GM19463 (cell line): ENCODE measurements at regions not wholly inside any gene's neighbourhood (a gene's known extent, or its start where the extent isn't known, plus 50 kb on each side); places are given as distances from the start of the nearest gene placed in this dataset.

Source experiments
- ATAC-seq: cut with Tn5 transposase; IDR thresholded peaks from one replicate; pipeline ENCODE4 v1.9.1; 2021; ENCODE audit warnings: mild to moderate bottlenecking, moderate library complexity; ENCODE audit not compliant: unreplicated experiment

DNA sequence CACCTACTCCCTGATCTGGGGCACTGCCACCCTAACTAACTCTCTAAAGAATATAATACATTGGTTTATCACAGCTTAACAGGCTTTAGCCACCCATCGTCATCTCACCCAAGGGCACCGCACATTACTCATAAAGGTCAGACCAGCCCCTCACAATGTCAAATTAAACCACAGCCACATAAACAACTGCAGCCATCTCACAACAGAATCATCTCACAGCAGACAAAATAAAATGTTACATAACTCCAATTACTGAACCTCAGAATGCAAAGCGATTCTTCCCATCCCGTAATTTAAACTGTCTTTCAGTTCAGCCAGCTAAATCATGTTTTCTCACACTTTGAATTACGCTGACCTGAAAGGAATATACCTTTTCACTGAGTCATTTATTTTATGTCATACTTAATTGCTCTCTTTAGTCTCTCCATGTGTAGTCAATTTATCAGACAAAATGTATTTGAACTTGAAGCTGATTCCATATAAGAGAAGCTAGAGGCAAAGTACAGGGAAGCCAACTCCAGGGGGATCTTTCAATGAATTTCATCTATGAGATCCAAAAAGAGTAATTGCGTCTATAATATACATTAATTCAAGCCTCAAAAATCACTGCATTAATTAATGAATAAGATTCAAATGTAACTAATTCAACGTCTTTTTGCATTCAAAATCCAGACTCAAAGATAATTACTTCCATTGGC is 96.9 kb upstream of the NEBL start:
- ATAC-seq = no peak

- no peak for ATAC-seq
Observed at GRCh38 chr10:20993389-20993788, 96.3 kb upstream of the NEBL start.

DNA sequence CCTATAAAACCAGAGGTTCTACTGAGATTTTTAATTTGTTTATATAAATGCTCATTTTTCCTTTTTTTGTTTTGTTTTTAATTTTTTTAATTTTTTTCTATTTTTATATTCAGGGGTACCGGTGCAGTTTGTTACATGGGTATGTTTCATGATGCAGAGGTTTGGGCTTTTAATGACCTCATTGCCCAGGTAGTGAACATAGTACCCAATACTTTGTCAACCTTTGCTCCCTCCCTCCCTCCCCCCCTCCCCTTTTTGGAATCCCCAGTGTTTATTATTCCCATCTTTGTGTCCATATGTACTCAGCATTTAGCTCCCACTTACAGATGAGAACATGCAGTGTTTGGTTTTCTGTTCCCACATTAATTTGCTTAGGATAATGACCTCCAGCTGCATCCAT is 94.4 kb upstream of the NEBL start:
- ATAC-seq = no peak

DNA sequence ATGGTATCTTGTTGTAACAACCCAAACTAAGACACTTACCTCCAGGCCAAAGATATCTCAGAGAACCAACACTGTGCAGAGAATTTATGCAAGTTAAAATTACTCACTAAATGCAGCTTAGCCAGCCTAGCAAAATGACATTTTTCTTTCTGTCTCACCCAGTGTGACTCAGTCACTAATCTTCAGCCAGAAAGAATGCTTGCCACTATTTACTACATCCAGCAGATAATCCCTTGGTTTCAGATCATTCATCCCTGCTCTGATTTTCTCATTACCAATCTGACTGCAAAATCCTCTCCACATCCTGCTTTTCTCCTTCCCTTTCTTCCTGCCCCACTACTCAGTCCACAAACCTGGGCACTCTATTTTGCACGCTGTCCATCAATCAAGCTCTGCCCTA is 93.5 kb upstream of the NEBL start:
- ATAC-seq = no peak

DNA sequence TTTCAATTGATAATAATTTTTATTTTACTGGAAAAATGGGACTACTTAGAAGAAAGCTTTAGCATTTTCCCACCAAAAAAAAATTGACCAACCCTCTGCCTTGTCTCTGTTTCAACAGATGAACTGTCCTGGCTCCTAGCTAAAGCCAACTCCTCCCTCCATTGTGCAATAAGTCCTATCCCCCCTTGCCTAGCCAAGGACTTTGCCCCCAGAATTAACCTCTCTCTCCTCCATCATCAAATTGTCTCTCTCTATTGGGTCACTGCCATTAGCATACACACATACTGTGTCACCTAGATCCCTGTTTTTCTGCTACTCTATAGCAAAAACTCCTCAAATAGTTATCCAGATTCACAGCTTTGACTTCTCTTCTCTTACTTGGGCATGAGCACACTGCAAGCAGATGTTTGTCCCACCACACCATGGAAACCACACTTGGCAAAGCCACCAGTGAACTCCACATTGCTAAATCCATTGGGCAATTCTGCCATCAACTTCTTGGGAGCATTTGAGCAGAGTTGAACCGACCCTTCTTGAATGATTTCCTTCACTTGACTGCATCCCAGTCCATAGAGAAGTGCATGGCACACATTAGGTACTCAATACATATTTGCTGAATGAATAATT is 91.4 kb upstream of the NEBL start:
- ATAC-seq = no peak

DNA sequence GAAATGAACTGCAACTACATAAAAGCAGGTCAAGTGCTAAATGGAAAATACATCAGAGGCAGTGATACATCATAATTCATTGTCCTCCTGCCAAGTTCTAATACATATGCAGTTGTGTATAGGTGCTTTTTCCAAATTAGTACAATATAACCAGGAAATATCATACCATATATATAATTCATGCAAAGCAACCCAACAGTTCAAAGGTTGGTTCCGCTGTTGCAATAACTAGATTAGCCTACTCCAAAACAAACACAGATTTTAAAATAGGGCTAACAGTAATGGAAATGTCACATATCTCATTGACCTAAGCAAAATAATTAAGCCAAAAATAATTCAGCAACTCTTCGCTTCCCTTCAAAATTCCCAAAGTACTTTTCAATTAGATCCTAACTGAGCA is 88.9 kb upstream of the NEBL start:
- ATAC-seq = no peak

GRCh38 chr10:20984662-20985061 is 87.6 kb upstream of the NEBL start:
- no peak for ATAC-seq

DNA sequence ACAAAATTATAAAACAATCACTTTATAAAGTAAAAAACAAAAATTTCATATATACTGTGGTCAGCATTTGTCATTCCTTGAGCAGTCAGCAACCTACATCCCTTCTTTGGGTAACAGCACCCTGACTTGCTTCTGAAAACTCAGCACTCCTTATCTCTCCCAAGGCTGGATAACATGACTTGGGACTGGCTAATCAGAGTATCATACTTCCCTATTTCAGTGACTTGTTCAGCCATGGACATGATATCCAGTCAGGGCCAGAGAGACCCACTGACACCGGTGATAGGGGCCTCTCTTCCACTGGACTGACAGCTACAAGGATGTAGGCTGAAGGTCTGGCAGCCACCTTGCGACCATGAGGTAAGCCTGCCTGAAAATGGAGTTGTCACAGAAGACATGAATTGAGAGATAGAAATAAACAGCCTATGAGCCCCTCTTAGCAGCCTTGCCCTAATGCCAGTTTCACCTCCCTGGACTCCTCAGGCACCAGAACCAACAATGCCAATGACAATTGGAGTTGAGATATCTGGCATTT is 84.4 kb upstream of the NEBL start:
- no peak for ATAC-seq

DNA sequence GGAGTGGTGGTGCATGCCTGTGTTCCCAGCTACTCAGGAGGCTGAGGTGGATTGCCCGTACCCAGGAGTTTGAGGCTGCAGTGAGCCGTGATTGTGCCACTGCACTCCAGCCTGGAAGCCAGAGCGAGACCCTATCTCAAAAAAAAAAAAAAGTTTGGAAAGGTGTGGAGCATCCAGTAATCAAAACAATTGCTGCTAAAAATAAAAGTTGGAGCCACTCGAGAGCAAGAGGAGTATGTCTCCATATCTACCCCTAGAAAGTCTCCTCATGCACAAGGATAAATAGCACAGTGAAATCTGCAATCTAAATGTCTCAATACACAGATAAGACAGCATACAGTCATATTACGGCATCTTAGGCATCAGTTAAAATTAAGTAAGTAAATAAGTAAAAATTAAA is 81.5 kb upstream of the NEBL start:
- ATAC-seq = no peak

DNA sequence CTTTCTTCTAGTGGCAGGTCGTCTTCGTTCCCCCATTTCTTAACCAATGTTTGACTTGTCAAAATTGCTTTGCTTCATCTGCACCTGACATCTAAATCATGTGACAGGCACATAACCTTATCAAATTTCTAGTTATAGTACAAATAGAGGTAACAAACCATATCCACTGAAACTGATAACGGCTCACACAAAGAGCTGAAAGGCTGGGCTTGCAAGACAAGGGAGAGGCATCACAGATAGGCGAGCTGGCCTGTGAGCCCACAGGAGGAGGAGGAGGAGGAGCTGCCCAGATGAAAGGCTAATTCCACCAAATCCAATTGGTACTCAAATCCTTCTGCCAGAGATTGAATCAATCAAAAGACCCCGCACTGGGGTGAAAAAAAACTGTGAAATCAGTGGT is 80.2 kb upstream of the NEBL start:
- no peak for ATAC-seq

GRCh38 chr10:20976891-20977290 is 79.8 kb upstream of the NEBL start:
- ATAC-seq = no peak

DNA sequence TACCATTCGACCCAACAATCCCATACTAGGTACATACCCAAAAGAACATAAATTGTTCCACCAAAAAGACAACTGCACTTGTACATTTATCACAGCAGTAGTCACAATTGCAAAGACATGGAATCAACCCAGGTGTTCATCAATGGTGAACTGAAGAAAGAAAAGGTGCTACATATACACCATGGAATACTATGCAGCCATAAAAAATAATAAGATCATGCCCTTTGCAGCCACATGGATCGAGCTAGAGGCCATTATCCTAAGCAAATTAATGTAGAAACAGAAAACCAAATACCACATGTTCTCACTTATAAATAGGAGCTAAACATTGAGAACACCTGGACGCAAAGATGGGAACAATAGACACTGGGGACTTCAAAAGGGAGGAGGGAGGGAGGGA is 79.3 kb upstream of the NEBL start:
- ATAC-seq = no peak

- no peak for ATAC-seq
Observed at GRCh38 chr10:20975236-20975635, 78.1 kb upstream of the NEBL start.

- ATAC-seq = no peak
Observed at GRCh38 chr10:20972925-20973324, 75.8 kb upstream of the NEBL start.

- no peak for ATAC-seq
Observed at GRCh38 chr10:20971901-20972300, 74.8 kb upstream of the NEBL start.

- ATAC-seq = peak; percentile 89
Observed at GRCh38 chr10:20970708-20971107, 73.6 kb upstream of the NEBL start.

DNA sequence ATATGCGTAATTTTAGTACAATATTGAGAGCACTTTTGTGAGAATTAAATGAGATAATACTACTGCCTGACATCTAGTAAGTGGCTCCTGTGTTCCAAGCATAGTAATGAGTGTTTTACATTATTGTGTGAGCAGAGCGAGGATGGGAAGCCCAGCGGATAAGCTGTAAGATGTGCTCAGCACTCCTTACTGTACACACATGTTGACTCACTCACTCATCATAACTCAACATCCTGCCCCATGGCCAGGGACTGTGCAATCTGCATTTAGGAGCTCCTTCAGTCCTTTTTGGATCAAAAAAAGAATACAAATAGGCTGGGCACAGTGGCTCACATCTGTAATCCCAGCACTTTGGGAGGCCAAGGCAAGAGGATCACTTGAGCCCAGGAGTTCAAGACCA is 72.9 kb upstream of the NEBL start:
- ATAC-seq = no peak

DNA sequence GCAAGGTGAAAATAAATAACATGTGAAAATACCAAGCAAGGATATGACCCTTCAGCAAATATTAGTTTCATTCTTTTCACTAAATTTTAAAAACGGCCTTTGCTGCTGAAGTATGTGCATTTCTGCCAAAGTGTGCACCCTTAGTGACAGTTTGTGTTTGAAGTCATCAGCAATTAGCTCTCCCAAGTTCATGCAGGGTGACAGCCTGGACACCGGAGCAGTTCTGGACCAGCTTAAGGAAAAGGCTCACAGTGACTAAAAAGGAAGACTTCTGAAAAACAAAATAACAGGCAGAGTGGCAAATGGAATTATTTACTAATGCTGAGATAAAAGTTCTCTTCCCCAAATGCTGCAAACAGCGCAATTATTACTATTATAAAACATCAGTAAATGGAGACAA is 69.3 kb upstream of the NEBL start:
- no peak for ATAC-seq

- ATAC-seq = no peak
Observed at GRCh38 chr10:20963721-20964595, 66.8 kb upstream of the NEBL start.

GRCh38 chr10:20963056-20963455 is 65.9 kb upstream of the NEBL start:
- ATAC-seq = no peak

- no peak for ATAC-seq
Observed at GRCh38 chr10:20962165-20962564, 65.1 kb upstream of the NEBL start.

DNA sequence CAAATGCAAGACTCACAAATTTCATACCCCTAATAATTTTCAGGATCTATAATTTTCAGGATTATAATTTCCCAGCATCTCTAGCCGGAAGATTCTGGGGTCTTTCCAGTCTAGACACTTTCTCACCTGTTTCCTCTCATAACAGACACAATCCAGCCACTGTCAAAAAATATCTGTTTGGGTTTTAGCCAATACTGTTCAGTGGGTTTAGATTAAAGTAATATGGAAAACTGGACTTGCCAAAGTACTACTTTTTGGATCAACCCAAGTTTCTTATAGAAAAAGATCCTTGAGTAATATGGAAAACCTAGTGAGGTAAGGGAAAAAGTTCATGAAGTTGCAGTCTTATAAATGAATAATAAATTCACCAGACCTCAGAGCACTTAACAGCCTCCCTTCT is 62.1 kb upstream of the NEBL start:
- no peak for ATAC-seq
